HCT116 (cell line): ENCODE measurements at regions not wholly inside any gene's neighbourhood (a gene's known extent, or its start where the extent isn't known, plus 50 kb on each side); places are given as distances from the start of the nearest gene placed in this dataset.

Experiments used
- ATAC-seq: fragments of 200-7000 bp; cut with Tn5 transposase; 2 replicates; pipeline ENCODE4 v1.9.1; 2020; ENCODE audit warnings: mild to moderate bottlenecking, moderate library complexity
- BruUV-seq: library from RNA; stranded (reverse); fragments of 400-500 nt; replicated peaks from 2 replicates; lab custom pipeline; 2021; lab: Mats Ljungman, UMichigan
- CTCF ChIA-PET: fragments of 300-600 bp; sonication (Branson Sonifier 250); formaldehyde crosslinking; loops from one replicate; lab custom pipeline; 2021; ENCODE audit warnings: antibody characterized with exemption; lab: Charles Lee
- POLR2A ChIA-PET: fragments of 300-600, 350-600 bp; sonication (Branson Sonifier 250); formaldehyde crosslinking; loops from one replicate; lab custom pipeline; 2021; ENCODE audit warnings: antibody characterized with exemption; lab: Charles Lee
- RAD21 ChIA-PET, 2 experiments: fragments of 300-600 bp; sonication (Branson Sonifier 250); formaldehyde crosslinking; loops; one replicate each; lab custom pipeline; 2023; ENCODE audit warnings: low total read pairs in 2 of 2; ENCODE audit not compliant: uncharacterized antibody in 2 of 2, unreplicated experiment in 2 of 2, low non-redundant PET in 1 of 2; lab: Charles Lee
- DNase-seq: peaks from one replicate; pipeline ENCODE4 v3.0.0-alpha.2; 2010; ENCODE audit warnings: low read depth, low spot score
- H2AFZ ChIP-seq: fragments of 200-600 bp; shearing (Covaris generic), sonication (generic); 2 replicates; pipeline ENCODE4 v1.6.1; 2017; ENCODE audit warnings: low read depth, mixed run types, mixed read lengths, antibody characterized with exemption, low read length; ENCODE audit not compliant: poor library complexity, severe bottlenecking
- H3K27ac ChIP-seq: 2 replicates; pipeline ENCODE4 v1.5.1; 2012; ENCODE audit warnings: low read depth, low read length
- H3K27me3 ChIP-seq: fragments of 200-600 bp; sonication (generic); 2 replicates; pipeline ENCODE4 v1.6.1; 2016; ENCODE audit warnings: mixed run types, low read length, mixed read lengths; ENCODE audit not compliant: insufficient read depth
- H3K36me3 ChIP-seq, 2 experiments: fragments of 200-500 bp in 1 of 2; fragments of 200-600 bp in 1 of 2; sonication (Bioruptor generic) in 1 of 2; sonication (generic) in 1 of 2; 2 replicates each; pipeline versions ENCODE4 v1.5.1 to v1.6.1; 2014 to 2016; ENCODE audit warnings: low read length in 2 of 2, inconsistent platforms in 1 of 2, mixed read lengths in 1 of 2, mixed run types in 1 of 2; ENCODE audit not compliant: insufficient read depth in 2 of 2, control insufficient read depth in 1 of 2
- H3K4me1 ChIP-seq, 2 experiments: fragments of 200-600 bp in 1 of 2; sonication (generic) in 1 of 2; 2 replicates each; pipeline versions ENCODE4 v1.5.1 to v1.6.1; 2012 to 2017; ENCODE audit warnings: low read length in 2 of 2, inconsistent platforms in 1 of 2, mild to moderate bottlenecking in 1 of 2, mixed read lengths in 1 of 2, mixed run types in 1 of 2, moderate library complexity in 1 of 2; ENCODE audit not compliant: insufficient read depth in 2 of 2, control insufficient read depth in 1 of 2
- H3K4me2 ChIP-seq: fragments of 200-600 bp; sonication (generic); 2 replicates; pipeline ENCODE4 v1.6.1; 2017; ENCODE audit warnings: mixed run types, low read length, mixed read lengths
- H3K4me3 ChIP-seq, 2 experiments: fragments of 200-600 bp in 1 of 2; sonication (generic) in 1 of 2; replicated peaks in 1 of 2; 2 replicates each; pipeline ENCODE4 v1.5.1; 2011 to 2016; ENCODE audit warnings: low read length in 2 of 2, control low read depth in 1 of 2, low read depth in 1 of 2, mild to moderate bottlenecking in 1 of 2, mixed read lengths in 1 of 2, mixed run types in 1 of 2
- H3K79me2 ChIP-seq: fragments of 200-600 bp; sonication (generic); 2 replicates; pipeline ENCODE4 v1.6.1; 2017; ENCODE audit warnings: mild to moderate bottlenecking, mixed run types, low read length, moderate library complexity, mixed read lengths; ENCODE audit not compliant: insufficient read depth
- H3K9ac ChIP-seq: fragments of 200-600 bp; sonication (generic); 2 replicates; pipeline ENCODE4 v1.6.1; 2016; ENCODE audit warnings: low read length, mixed read lengths
- H3K9me2 ChIP-seq: fragments of 200-600 bp; sonication (generic), shearing (Covaris generic); 2 replicates; pipeline ENCODE4 v1.6.1; 2017; ENCODE audit warnings: mixed run types, mild to moderate bottlenecking, moderate library complexity; ENCODE audit not compliant: insufficient read depth
- H3K9me3 ChIP-seq, 2 experiments: fragments of 200-500 bp in 1 of 2; fragments of 200-600 bp in 1 of 2; sonication (Bioruptor generic) in 1 of 2; sonication (generic) in 1 of 2; 2 replicates each; pipeline ENCODE4 v1.6.1; 2014 to 2017; ENCODE audit warnings: low read length in 2 of 2, mixed read lengths in 2 of 2, inconsistent platforms in 1 of 2, low read depth in 1 of 2, mild to moderate bottlenecking in 1 of 2, mixed run types in 1 of 2, moderate library complexity in 1 of 2; ENCODE audit not compliant: control insufficient read depth in 1 of 2, insufficient read depth in 1 of 2
- H4K20me1 ChIP-seq: fragments of 200-600 bp; sonication (generic), shearing (Covaris generic); 2 replicates; pipeline ENCODE4 v1.6.1; 2017; ENCODE audit warnings: mixed run types, mild to moderate bottlenecking, moderate library complexity; ENCODE audit not compliant: insufficient read depth
- ATF3 ChIP-seq: IDR thresholded peaks from 2 replicates; pipeline ENCODE4 v1.6.1; 2012
- CBX3 ChIP-seq: IDR thresholded peaks from 2 replicates; pipeline ENCODE4 v1.6.1; 2012; ENCODE audit warnings: low read depth
- CEBPB ChIP-seq: IDR thresholded peaks from 2 replicates; pipeline ENCODE4 v1.6.1; 2012; ENCODE audit warnings: low read depth
- EGR1 ChIP-seq: IDR thresholded peaks from 2 replicates; pipeline ENCODE4 v1.6.1; 2012; ENCODE audit warnings: low read depth
- ELF1 ChIP-seq: IDR thresholded peaks from 2 replicates; pipeline ENCODE4 v1.6.1; 2012; ENCODE audit warnings: low read depth, borderline replicate concordance
- EZH2 ChIP-seq: fragments of 200-600 bp; sonication (generic); IDR thresholded peaks from 2 replicates; pipeline ENCODE4 v1.6.1; 2017; ENCODE audit warnings: antibody characterized with exemption, mixed run types
- EZH2phosphoT487 ChIP-seq: fragments of 200-600 bp; IDR thresholded peaks from 2 replicates; pipeline ENCODE4 v1.6.1; 2018; ENCODE audit warnings: antibody characterized with exemption, borderline replicate concordance
- JUND ChIP-seq: IDR thresholded peaks from 2 replicates; pipeline ENCODE4 v1.6.1; 2012
- POLR2A ChIP-seq: IDR thresholded peaks from 2 replicates; pipeline ENCODE4 v1.7.0; 2011; ENCODE audit warnings: borderline replicate concordance; ENCODE audit not compliant: insufficient read depth, insufficient read length; ENCODE audit errors: extremely low read depth
- POLR2AphosphoS5 ChIP-seq: IDR thresholded peaks from 2 replicates; pipeline ENCODE4 v1.6.1; 2011; ENCODE audit warnings: mild to moderate bottlenecking, low read depth, low read length, moderate library complexity
- RAD21 ChIP-seq: IDR thresholded peaks from 2 replicates; pipeline ENCODE4 v1.6.1; 2012; ENCODE audit warnings: low read depth, mild to moderate bottlenecking
- SRF ChIP-seq: IDR thresholded peaks from 2 replicates; pipeline ENCODE4 v1.6.1; 2012; ENCODE audit warnings: low read depth
- TCF7L2 ChIP-seq: IDR thresholded peaks from 2 replicates; pipeline ENCODE4 v1.7.0; 2011; ENCODE audit warnings: borderline replicate concordance, inconsistent platforms; ENCODE audit not compliant: insufficient read depth, insufficient read length; ENCODE audit errors: extremely low read depth
- YY1 ChIP-seq: IDR thresholded peaks from 2 replicates; pipeline ENCODE4 v1.6.1; 2011; ENCODE audit warnings: low read length, low read depth, moderate library complexity, mild to moderate bottlenecking; ENCODE audit not compliant: insufficient replicate concordance; ENCODE audit errors: extremely low read depth
- ZFX ChIP-seq: fragments of 450-650 bp; IDR thresholded peaks from 2 replicates; pipeline ENCODE4 v1.6.1; 2017
- ZNF274 ChIP-seq: fragments of 200-500 bp; sonication (Bioruptor generic); IDR thresholded peaks from 2 replicates; pipeline ENCODE4 v1.6.1; 2014; ENCODE audit warnings: mild to moderate bottlenecking, low read depth, low read length, inconsistent platforms
- intact Hi-C: fragments of 100-400 bp; cut with micrococcal nuclease; formaldehyde crosslinking; loops from 2 replicates; pipeline ENCODE4 v1.10.0; 2022

- no peak for TF ChIP-seq CBX3
- no peak for TF ChIP-seq YY1
- TF ChIP-seq EZH2 = no peak
- TF ChIP-seq TCF7L2 = no peak
- no peak for TF ChIP-seq JUND
- TF ChIP-seq RAD21 = no peak
- TF ChIP-seq EGR1 = no peak
- no peak for TF ChIP-seq ELF1
- no peak for TF ChIP-seq ZFX
- no peak for TF ChIP-seq CEBPB
- TF ChIP-seq ZNF274 = no peak
- TF ChIP-seq POLR2A = no peak
- TF ChIP-seq ATF3 = no peak
Measured at GRCh38 chr7:126227643-126228042, 1025.1 kb downstream of the GRM8 start (continued).

GRCh38 chr7:126227055-126227454 lies 1025.7 kb downstream of the GRM8 start:
- TF ChIP-seq EZH2 (no peak), SRF (no peak), ATF3 (no peak), POLR2AphosphoS5 (no peak), EZH2phosphoT487 (no peak), CBX3 (no peak)
- Histone ChIP-seq H3K9me2 (no peaks in the 10 kb centered on the region), H3K79me2 (no peaks in the 10 kb centered on the region), H3K4me3 (no peak overlapping the region), H3K27ac (no peak overlapping the region), H3K36me3 (no peaks in the 10 kb centered on the region), H4K20me1 (no peaks in the 10 kb centered on the region), H3K9ac (no peak overlapping the region), H2AFZ (no peak overlapping the region), H3K4me2 (no peak overlapping the region), H3K27me3 (no peaks in the 10 kb centered on the region), H3K4me1 (no peaks in the 10 kb centered on the region), H3K9me3 (no peaks in the 10 kb centered on the region)
- CTCF ChIA-PET = no interaction called here
- ATAC-seq = no peak
- RAD21 ChIA-PET = no interaction called here
- POLR2A ChIA-PET = no interaction called here
- BruUV-seq = no TSS peak
- intact Hi-C loops = no loop called here
- DNase-seq = no peak
